Heart left ventricle (tissue), 16 donors: ENCODE measurements at regions not wholly inside any gene's neighbourhood (a gene's known extent, or its start where the extent isn't known, plus 50 kb on each side); places are given as distances from the start of the nearest gene placed in this dataset.

Experiments used
- ATAC-seq, 4 donors: fragments of 200-7000 bp; cut with Tn5 transposase; one replicate each; pipeline ENCODE4 v1.9.1; 2020 to 2022; ENCODE audit warnings: moderate library complexity in 4 of 4, mild to moderate bottlenecking in 3 of 4, moderate number of reproducible peaks in 1 of 4
- DNase-seq, 5 donors: peaks; one replicate each; pipeline ENCODE4 v3.0.0-alpha.2; 2020
- H3K27ac ChIP-seq, 12 donors: fragments of 200-600 bp; sonication (generic) in 4 of 12; one replicate each; pipeline versions ENCODE4 v1.5.0 to v1.8.0; 2016 to 2022; ENCODE audit warnings: mild to moderate bottlenecking in 2 of 12
- H3K27me3 ChIP-seq, 9 donors: fragments of 200-600 bp; sonication (generic) in 2 of 9; one replicate each; pipeline versions ENCODE4 v1.5.1 to v1.8.0; 2016 to 2022; ENCODE audit warnings: mild to moderate bottlenecking in 3 of 9
- H3K36me3 ChIP-seq, 9 donors: fragments of 200-600 bp; sonication (generic) in 2 of 9; one replicate each; pipeline versions ENCODE4 v1.5.0 to v1.8.0; 2018 to 2022; ENCODE audit warnings: mild to moderate bottlenecking in 2 of 9
- H3K4me1 ChIP-seq, 12 donors: fragments of 200-600 bp; sonication (generic) in 4 of 12; one replicate each; pipeline versions ENCODE4 v1.5.0 to v1.8.0; 2016 to 2022; ENCODE audit warnings: mild to moderate bottlenecking in 3 of 12
- H3K4me3 ChIP-seq, 12 donors: fragments of 200-600 bp; sonication (generic) in 4 of 12; one replicate each; pipeline versions ENCODE4 v1.5.0 to v1.8.0; 2017 to 2022; ENCODE audit warnings: mild to moderate bottlenecking in 9 of 12, moderate library complexity in 4 of 12
- H3K9me3 ChIP-seq, 12 donors: fragments of 200-600 bp; sonication (generic) in 4 of 12; one replicate each; pipeline versions ENCODE4 v1.5.0 to v1.8.0; 2016 to 2022; ENCODE audit warnings: mild to moderate bottlenecking in 1 of 12
- POLR2A ChIP-seq, 2 donors: fragments of 450-650 bp; IDR thresholded peaks; one replicate each; pipeline ENCODE4 v1.6.1; 2017; ENCODE audit warnings: antibody characterized with exemption in 2 of 2, mild to moderate bottlenecking in 2 of 2, moderate library complexity in 2 of 2
- WGBS, 4 donors: extraction: QIAGEN DNeasy Blood & Tissue Kit in 2 of 4; methylation state at CpG; one replicate each; pipeline versions ENCODE4 v1.1.5 to v1.1.7; 2013 to 2018; 5-methylcytosine and 5-hydroxymethylcytosine counted together
- intact Hi-C, 10 donors: fragments of 100-400 bp; cut with DNase I; formaldehyde crosslinking; loops; one replicate each; pipeline versions ENCODE4 v1.11.1 to v1.14.2; 2022
- TF ChIP-seq, protein P1 (sequence below), 12 donors: fragments of 200-600 bp; sonication (generic) in 4 of 12; IDR thresholded peaks; one replicate each; pipeline versions ENCODE4 v1.5.0 to v1.8.0; 2018 to 2022; ENCODE audit warnings: antibody characterized with exemption in 12 of 12, mild to moderate bottlenecking in 5 of 12
- donor health status: ischemic (EF 13 %, LVEDD 7.1; RV severe dilation, severe dysfunction).
- donor health status: healthy with polysubstance abuse.
- donor health status: DM: no; HTN: yes; CAD: no.
- donor health status: DM: no; HTN: no; CAD: no.
- donor health status: ischemic (EF 25% LVEDD 6.9; RV normal size, moderate dysfunction).
- donor health status: ischemic (EF 25% LVEDD 5.7; RV mildly dilated, moderate dysfunction).
- donor health status: healthy.
- donor health status: DM: yes; HTN: yes; CAD: no.
- donor health status: ischemic (EF 35%, LVEDD 5.7; RV mildly dilated, moderate dysfunction).
- donor health status: nonischemic (EF 11% LVEDD 7.7; RV severe dilation, severe dysfunction).
- donor health status: DM: yes; HTN: yes; CAD: no.
- donor health status: PGD.
- donor health status: ischemic (EF 29% LVEDD 5.4; RV normal size, mild dysfunction).
- donor health status: nonischemic (EF 23%, LVEDD 6.1; RV moderate dilation, normal function).

DNA sequence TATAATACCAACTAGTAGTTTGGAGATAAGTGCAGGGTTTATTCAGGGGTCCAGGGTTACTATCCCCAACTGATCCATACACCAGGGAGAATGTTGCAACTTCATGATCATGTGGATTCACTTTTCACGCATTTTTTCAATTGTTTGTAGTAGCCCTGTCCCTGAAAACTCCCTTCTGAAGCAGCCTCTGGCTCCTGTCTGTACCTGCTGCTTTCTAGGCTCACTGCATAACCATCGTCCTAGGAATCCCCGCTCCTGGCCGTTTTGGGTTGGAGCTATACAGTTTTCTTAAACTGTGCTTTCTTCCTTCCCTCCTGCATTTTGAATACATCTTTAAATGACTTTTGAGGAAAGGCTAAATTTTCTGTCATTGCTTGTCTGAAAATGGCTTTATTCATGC, 154.1 kb downstream of the SDHAF3 start:
- WGBS, 4 donors: 68 to 80% (median 71%) methylated on average over 4 of the region's 4 CpGs
- H3K27ac ChIP-seq: no peak overlapping the region
- H3K4me1 ChIP-seq: no peaks in the 10 kb centered on the region
- intact Hi-C loops: no loop called here
- no peaks in the 10 kb centered on the region for H3K36me3 ChIP-seq
- ATAC-seq (no peak), DNase-seq (no peak)
- H3K4me3 ChIP-seq: no peak overlapping the region
- H3K9me3 ChIP-seq: no peaks in the 10 kb centered on the region
- H3K27me3 ChIP-seq: no peaks in the 10 kb centered on the region
- TF ChIP-seq, protein P1, sequence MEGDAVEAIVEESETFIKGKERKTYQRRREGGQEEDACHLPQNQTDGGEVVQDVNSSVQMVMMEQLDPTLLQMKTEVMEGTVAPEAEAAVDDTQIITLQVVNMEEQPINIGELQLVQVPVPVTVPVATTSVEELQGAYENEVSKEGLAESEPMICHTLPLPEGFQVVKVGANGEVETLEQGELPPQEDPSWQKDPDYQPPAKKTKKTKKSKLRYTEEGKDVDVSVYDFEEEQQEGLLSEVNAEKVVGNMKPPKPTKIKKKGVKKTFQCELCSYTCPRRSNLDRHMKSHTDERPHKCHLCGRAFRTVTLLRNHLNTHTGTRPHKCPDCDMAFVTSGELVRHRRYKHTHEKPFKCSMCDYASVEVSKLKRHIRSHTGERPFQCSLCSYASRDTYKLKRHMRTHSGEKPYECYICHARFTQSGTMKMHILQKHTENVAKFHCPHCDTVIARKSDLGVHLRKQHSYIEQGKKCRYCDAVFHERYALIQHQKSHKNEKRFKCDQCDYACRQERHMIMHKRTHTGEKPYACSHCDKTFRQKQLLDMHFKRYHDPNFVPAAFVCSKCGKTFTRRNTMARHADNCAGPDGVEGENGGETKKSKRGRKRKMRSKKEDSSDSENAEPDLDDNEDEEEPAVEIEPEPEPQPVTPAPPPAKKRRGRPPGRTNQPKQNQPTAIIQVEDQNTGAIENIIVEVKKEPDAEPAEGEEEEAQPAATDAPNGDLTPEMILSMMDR (IDR thresholded peaks at IDR 0.05): no peak
- no peak for TF ChIP-seq POLR2A (IDR thresholded peaks at IDR 0.05)

GRCh38 chr7:97272237-97272975, 154.9 kb downstream of the SDHAF3 start:
- TF ChIP-seq POLR2A (IDR thresholded peaks at IDR 0.05): no peak
- TF ChIP-seq, protein P1 (IDR thresholded peaks at IDR 0.05): no peak
- H3K27ac ChIP-seq: no peak overlapping the region
- DNase-seq: no peak
- ATAC-seq: no peak
- no peaks in the 10 kb centered on the region for H3K27me3 ChIP-seq
- H3K36me3 ChIP-seq: no peaks in the 10 kb centered on the region
- H3K9me3 ChIP-seq: no peaks in the 10 kb centered on the region
- 64 to 71% (median 67%) methylated on average over 7 of the region's 7 CpGs for WGBS, 4 donors
- no peaks in the 10 kb centered on the region for H3K4me1 ChIP-seq
- no peak overlapping the region for H3K4me3 ChIP-seq
- intact Hi-C loops: no loop called here

GRCh38 chr7:97275475-97275874, 158.0 kb downstream of the SDHAF3 start:
- ATAC-seq (no peak), DNase-seq (no peak)
- TF ChIP-seq POLR2A (IDR thresholded peaks at IDR 0.05): no peak
- TF ChIP-seq, protein P1 (IDR thresholded peaks at IDR 0.05): no peak
- H3K9me3 ChIP-seq: no peaks in the 10 kb centered on the region
- H3K27ac ChIP-seq: no peak overlapping the region
- WGBS, 4 donors: 85 to 91% (median 87%) methylated on average over 2 of the region's 2 CpGs
- H3K27me3 ChIP-seq: no peaks in the 10 kb centered on the region
- no peak overlapping the region for H3K4me3 ChIP-seq
- intact Hi-C loops: no loop called here
- H3K36me3 ChIP-seq: no peaks in the 10 kb centered on the region
- H3K4me1 ChIP-seq: no peaks in the 10 kb centered on the region

- Histone ChIP-seq H3K4me3 (no peak overlapping the region), H3K36me3 (no peaks in the 10 kb centered on the region), H3K27ac (no peak overlapping the region), H3K9me3 (no peaks in the 10 kb centered on the region), H3K27me3 (no peaks in the 10 kb centered on the region), H3K4me1 (no peaks in the 10 kb centered on the region)
- no peak for DNase-seq
- intact Hi-C loops: no loop called here
- no peak for TF ChIP-seq POLR2A (IDR thresholded peaks at IDR 0.05)
- TF ChIP-seq, protein P1 (IDR thresholded peaks at IDR 0.05): no peak
- no peak for ATAC-seq
- WGBS, 4 donors: 79 to 86% (median 81%) methylated on average over 5 of the region's 5 CpGs
Measured at GRCh38 chr7:97280950-97281349, 163.5 kb downstream of the SDHAF3 start.
